ENCODE measurements at regions not wholly inside any gene's neighbourhood (a gene's known extent, or its start where the extent isn't known, plus 50 kb on each side); places are given as distances from the start of the nearest gene placed in this dataset.

- no peak for TF ChIP-seq CTCF (IDR thresholded peaks at IDR 0.05)
- no peak for TF ChIP-seq POLR2A (IDR thresholded peaks at IDR 0.05)
- TF ChIP-seq POLR2AphosphoS5 (IDR thresholded peaks at IDR 0.05) = no peak
These were observed 75.6 kb downstream of the NPY1R start for GRCh38 chr4:163256680-163257343.

Data from breast epithelium (tissue), 3 donors.